UCSD-AML1 (cell line): ENCODE measurements at regions not wholly inside any gene's neighbourhood (a gene's known extent, or its start where the extent isn't known, plus 50 kb on each side); places are given as distances from the start of the nearest gene placed in this dataset.

Experiments used
- DNase-seq: peaks from one replicate; lab custom pipeline; 2025; ENCODE audit not compliant: unreplicated experiment; lab: John Stamatoyannopoulos, UW

GRCh38 chr3:57009802-57010201 lies 50.7 kb upstream of the SPATA12 start:
- no peak for DNase-seq

- no peak for DNase-seq
These were observed 51.1 kb upstream of the SPATA12 start for GRCh38 chr3:57009367-57009766.

- peak; percentile 31 for DNase-seq
These were observed 52.7 kb upstream of the SPATA12 start for GRCh38 chr3:57007521-57008460.

GRCh38 chr3:57006949-57007419 lies 53.5 kb upstream of the SPATA12 start:
- no peak for DNase-seq

GRCh38 chr3:57006179-57006657 lies 54.2 kb upstream of the SPATA12 start:
- DNase-seq = no peak

GRCh38 chr3:57004229-57004628 lies 56.2 kb upstream of the SPATA12 start:
- DNase-seq = no peak

GRCh38 chr3:57003676-57004075 lies 56.8 kb upstream of the SPATA12 start:
- DNase-seq = no peak

GRCh38 chr3:57001356-57001755 lies 59.1 kb upstream of the SPATA12 start:
- DNase-seq = no peak

- DNase-seq = no peak
These were observed 60.5 kb upstream of the SPATA12 start for GRCh38 chr3:57000012-57000411.

GRCh38 chr3:56999547-56999946 lies 60.9 kb upstream of the SPATA12 start:
- no peak for DNase-seq

GRCh38 chr3:56998076-56998529 lies 62.4 kb upstream of the SPATA12 start:
- DNase-seq = no peak

- DNase-seq = no peak
These were observed 62.8 kb upstream of the SPATA12 start for GRCh38 chr3:56997675-56998074.

GRCh38 chr3:56997041-56997440 lies 63.4 kb upstream of the SPATA12 start:
- no peak for DNase-seq

GRCh38 chr3:56994391-56994790 lies 66.1 kb upstream of the SPATA12 start:
- no peak for DNase-seq

- DNase-seq = no peak
These were observed 69.8 kb upstream of the SPATA12 start for GRCh38 chr3:56990641-56991015.

GRCh38 chr3:56989977-56990640 lies 70.4 kb upstream of the SPATA12 start:
- DNase-seq = no peak

GRCh38 chr3:56989169-56989976 lies 71.1 kb upstream of the SPATA12 start:
- DNase-seq = no peak

GRCh38 chr3:56988458-56989168 lies 71.9 kb upstream of the SPATA12 start:
- peak; percentile 71 for DNase-seq

- peak; percentile 55 for DNase-seq
These were observed 73.1 kb upstream of the SPATA12 start for GRCh38 chr3:56987238-56987895.

- DNase-seq = no peak
These were observed 74.1 kb upstream of the SPATA12 start for GRCh38 chr3:56986347-56986746.
